Keratinocyte (primary cell): ENCODE measurements at regions not wholly inside any gene's neighbourhood (a gene's known extent, or its start where the extent isn't known, plus 50 kb on each side); places are given as distances from the start of the nearest gene placed in this dataset.

Experiments
- EZH2 ChIP-seq: IDR thresholded peaks from one replicate; pipeline ENCODE4 v1.6.1; 2012; ENCODE audit warnings: inconsistent platforms, mild to moderate bottlenecking, low read length, moderate library complexity
- TF ChIP-seq, protein P1 (sequence below), 3 experiments: IDR thresholded peaks in 1 of 3; conservative IDR thresholded peaks in 1 of 3; optimal IDR thresholded peaks in 1 of 3; 2 replicates in 2 of 3; 3 replicates in 1 of 3; pipeline versions ENCODE3 to v1.5.1; 2011; ENCODE audit warnings: low read length in 3 of 3, mild to moderate bottlenecking in 3 of 3, moderate library complexity in 2 of 3, control low read depth in 1 of 3, inconsistent platforms in 1 of 3; ENCODE audit not compliant: insufficient read depth in 2 of 3; ENCODE audit errors: extremely low read depth in 1 of 3

DNA sequence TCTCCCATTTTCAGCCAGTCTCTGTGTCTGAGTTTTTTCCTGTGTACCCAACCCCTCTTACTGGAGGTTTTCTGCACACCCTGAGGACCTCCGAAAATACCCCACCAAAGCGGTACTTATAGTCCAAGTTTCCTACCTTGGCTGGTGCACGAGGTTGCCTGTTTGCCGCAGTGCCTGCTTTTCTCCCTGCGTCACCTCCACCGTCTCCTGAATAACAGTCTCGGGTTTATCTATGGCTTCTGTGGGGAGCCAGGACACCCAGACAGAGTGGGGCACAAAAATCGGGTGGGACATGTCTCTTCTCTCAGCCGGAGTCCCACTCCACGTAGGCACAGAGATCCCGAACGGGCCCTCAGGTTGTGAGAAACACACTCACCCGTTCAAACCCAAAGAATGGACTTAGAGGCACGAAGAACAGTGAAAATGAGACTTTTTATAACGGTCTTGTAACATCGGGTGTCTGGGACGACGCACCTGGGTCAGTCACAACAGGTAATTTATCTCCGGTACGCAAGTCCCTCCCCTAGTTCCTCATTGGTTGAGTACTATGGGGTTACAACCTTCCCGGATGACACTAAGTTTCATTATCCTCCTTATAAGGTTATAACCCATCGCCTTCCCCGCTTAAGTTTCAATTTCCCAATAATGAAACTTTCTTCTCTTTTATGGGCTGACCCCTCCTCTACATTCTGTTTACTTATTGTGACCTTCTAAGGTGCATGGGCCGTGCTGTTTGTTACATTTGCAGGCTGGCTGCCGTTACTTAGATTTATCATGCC lies 970.2 kb upstream of the COX7C start:
- TF ChIP-seq, protein P1, sequence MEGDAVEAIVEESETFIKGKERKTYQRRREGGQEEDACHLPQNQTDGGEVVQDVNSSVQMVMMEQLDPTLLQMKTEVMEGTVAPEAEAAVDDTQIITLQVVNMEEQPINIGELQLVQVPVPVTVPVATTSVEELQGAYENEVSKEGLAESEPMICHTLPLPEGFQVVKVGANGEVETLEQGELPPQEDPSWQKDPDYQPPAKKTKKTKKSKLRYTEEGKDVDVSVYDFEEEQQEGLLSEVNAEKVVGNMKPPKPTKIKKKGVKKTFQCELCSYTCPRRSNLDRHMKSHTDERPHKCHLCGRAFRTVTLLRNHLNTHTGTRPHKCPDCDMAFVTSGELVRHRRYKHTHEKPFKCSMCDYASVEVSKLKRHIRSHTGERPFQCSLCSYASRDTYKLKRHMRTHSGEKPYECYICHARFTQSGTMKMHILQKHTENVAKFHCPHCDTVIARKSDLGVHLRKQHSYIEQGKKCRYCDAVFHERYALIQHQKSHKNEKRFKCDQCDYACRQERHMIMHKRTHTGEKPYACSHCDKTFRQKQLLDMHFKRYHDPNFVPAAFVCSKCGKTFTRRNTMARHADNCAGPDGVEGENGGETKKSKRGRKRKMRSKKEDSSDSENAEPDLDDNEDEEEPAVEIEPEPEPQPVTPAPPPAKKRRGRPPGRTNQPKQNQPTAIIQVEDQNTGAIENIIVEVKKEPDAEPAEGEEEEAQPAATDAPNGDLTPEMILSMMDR (optimal IDR thresholded peaks at IDR 0.05 in 1 of 3, IDR thresholded peaks at IDR 0.05 in 1 of 3, conservative IDR thresholded peaks at IDR 0.05 in 1 of 3; ENCODE audit: extremely low read depth in 1 of 3, insufficient read depth in 2 of 3, low read length in 3 of 3), result no peak
- no peak for TF ChIP-seq EZH2
